WTC11 (cell line): ENCODE measurements at regions not wholly inside any gene's neighbourhood (a gene's known extent, or its start where the extent isn't known, plus 50 kb on each side); places are given as distances from the start of the nearest gene placed in this dataset.

Experiments used
- ATAC-seq: fragments of 200-7000 bp; cut with Tn5 transposase; 2 replicates; pipeline ENCODE4 v1.10.0; 2021; ENCODE audit warnings: mild to moderate bottlenecking, moderate library complexity
- CTCF ChIA-PET: fragments of 300-600 bp; sonication (Branson Sonifier 250); formaldehyde crosslinking; loops from one replicate; lab custom pipeline; 2021; ENCODE audit warnings: antibody characterized with exemption; lab: Charles Lee
- POLR2A ChIA-PET: fragments of 350-600 bp; sonication (Branson Sonifier 250); formaldehyde crosslinking; loops from one replicate; lab custom pipeline; 2021; ENCODE audit warnings: antibody characterized with exemption; lab: Charles Lee
- DNase-seq: peaks from one replicate; pipeline ENCODE4 v3.0.0; 2021; ENCODE audit warnings: low spot score
- H3K27ac Mint-ChIP-seq: 2 replicates; pipeline ENCODE4 v1.8.0; 2021; ENCODE audit warnings: mixed read lengths
- H3K27me3 Mint-ChIP-seq: 2 replicates; pipeline ENCODE4 v1.8.0; 2021; ENCODE audit warnings: low read depth, mild to moderate bottlenecking, moderate library complexity, mixed read lengths
- H3K36me3 Mint-ChIP-seq: 2 replicates; pipeline ENCODE4 v1.8.0; 2021; ENCODE audit warnings: mixed read lengths
- H3K4me1 Mint-ChIP-seq: 2 replicates; pipeline ENCODE4 v1.8.0; 2022; ENCODE audit warnings: mixed read lengths
- H3K4me3 Mint-ChIP-seq: 2 replicates; pipeline ENCODE4 v1.8.0; 2021; ENCODE audit warnings: mild to moderate bottlenecking, moderate library complexity, mixed read lengths
- H3K9me3 Mint-ChIP-seq: 2 replicates; pipeline ENCODE4 v1.8.0; 2021; ENCODE audit warnings: mixed read lengths
- CBFB ChIP-seq: sonication (generic); formaldehyde crosslinking; IDR thresholded peaks from 2 replicates; pipeline ENCODE4 v1.8.1; 2022; ENCODE audit warnings: mild to moderate bottlenecking, low read depth, missing genetic modification reagents
- GABPB1 ChIP-seq: sonication (generic); formaldehyde crosslinking; IDR thresholded peaks from 2 replicates; pipeline ENCODE4 v1.8.1; 2023; ENCODE audit warnings: mild to moderate bottlenecking, missing genetic modification reagents
- IRF2 ChIP-seq: sonication (generic); formaldehyde crosslinking; IDR thresholded peaks from 2 replicates; pipeline ENCODE4 v1.8.0; 2022; ENCODE audit warnings: low read depth, missing genetic modification reagents, borderline replicate concordance
- NFATC4 ChIP-seq: fragments of 250-450 bp; sonication (Bioruptor Pico); IDR thresholded peaks from 2 replicates; pipeline ENCODE4 v1.9.0; 2021; ENCODE audit warnings: mild to moderate bottlenecking
- TEAD1 ChIP-seq: sonication (generic); formaldehyde crosslinking; IDR thresholded peaks from 2 replicates; pipeline ENCODE4 v1.8.0; 2022; ENCODE audit warnings: mild to moderate bottlenecking, missing genetic modification reagents
- TEAD4 ChIP-seq: sonication (generic); formaldehyde crosslinking; IDR thresholded peaks from 2 replicates; pipeline ENCODE4 v1.8.0; 2022; ENCODE audit warnings: mild to moderate bottlenecking, missing genetic modification reagents
- ZNF232 ChIP-seq: sonication (generic); formaldehyde crosslinking; IDR thresholded peaks from 2 replicates; pipeline ENCODE4 v1.8.0; 2022; ENCODE audit warnings: mild to moderate bottlenecking, missing genetic modification reagents
- ZNF423 ChIP-seq: fragments of 250-450 bp; sonication (Bioruptor Pico); IDR thresholded peaks from 2 replicates; pipeline ENCODE4 v2.1.2; 2022; ENCODE audit warnings: mild to moderate bottlenecking, moderate library complexity
- TF ChIP-seq, protein P1 (sequence below): sonication (generic); formaldehyde crosslinking; IDR thresholded peaks from 2 replicates; pipeline ENCODE4 v1.8.1; 2023; ENCODE audit warnings: mild to moderate bottlenecking, missing genetic modification reagents, borderline replicate concordance
- TF ChIP-seq, protein P2 (sequence below): fragments of 250-450 bp; sonication (Bioruptor Pico); IDR thresholded peaks from 2 replicates; pipeline ENCODE4 v1.9.0; 2021; ENCODE audit warnings: mild to moderate bottlenecking
- TF ChIP-seq, protein P3 (sequence below): sonication (generic); formaldehyde crosslinking; IDR thresholded peaks from 2 replicates; pipeline ENCODE4 v1.8.1; 2023; ENCODE audit warnings: mild to moderate bottlenecking, missing genetic modification reagents
- TF ChIP-seq, protein P4 (sequence below): sonication (generic); formaldehyde crosslinking; IDR thresholded peaks from 2 replicates; pipeline ENCODE4 v1.8.1; 2023; ENCODE audit warnings: mild to moderate bottlenecking, missing genetic modification reagents

DNA sequence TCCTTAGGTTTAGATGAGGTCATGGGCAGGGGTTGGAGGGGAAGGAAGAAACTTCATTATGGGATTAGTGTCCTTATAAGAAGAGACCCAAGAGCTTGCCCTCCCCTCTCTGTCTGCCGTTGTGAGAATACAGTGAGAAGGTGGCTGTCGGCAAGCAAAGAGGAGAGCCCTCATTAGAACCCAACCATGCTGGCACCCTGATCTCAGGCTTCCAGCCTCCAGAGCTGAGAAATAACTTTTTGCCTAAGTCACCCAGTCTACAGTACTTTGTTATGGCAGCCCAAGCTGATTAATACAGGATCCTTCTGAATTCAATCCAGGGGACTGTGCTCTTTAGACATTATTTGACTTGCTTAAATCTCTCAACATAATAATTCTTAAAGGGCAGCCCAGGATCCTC is 209.0 kb downstream of the RNF152 start (continued):
- no peak for TF ChIP-seq TEAD4 (CRISPR knock-in tag)

DNA sequence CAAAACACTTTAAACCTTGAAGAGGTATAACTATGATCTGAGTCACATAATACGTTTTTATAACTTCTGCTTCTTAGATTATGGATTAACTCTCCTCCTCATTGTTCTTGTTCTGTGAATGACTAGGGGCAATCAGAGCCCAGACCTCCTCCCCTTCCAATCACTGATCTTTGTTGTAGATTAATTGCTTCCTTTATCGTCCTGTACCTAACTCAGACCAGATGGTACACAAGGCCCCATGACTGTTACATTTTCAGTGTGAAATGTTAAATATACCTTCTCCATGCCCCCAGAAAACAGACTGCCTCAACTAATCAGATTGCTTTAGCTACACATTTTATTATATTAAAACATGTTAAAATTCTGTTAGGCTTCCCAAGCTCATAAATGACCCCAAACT is 211.7 kb downstream of the RNF152 start:
- Mint-ChIP-seq H3K4me1 (peaks cover 20% of the 10 kb centered on the region), H3K4me3 (no peak overlapping the region), H3K36me3 (peaks cover 19% of the 10 kb centered on the region), H3K27ac (no peak overlapping the region), H3K9me3 (peaks cover 29% of the 10 kb centered on the region), H3K27me3 (no peaks in the 10 kb centered on the region; the same call in 1 of the 2 replicates)
- no peak for TF ChIP-seq TEAD1 (CRISPR knock-in tag)
- no peak for TF ChIP-seq ZNF232 (CRISPR knock-in tag)
- CTCF ChIA-PET, result no interaction called here
- ATAC-seq (no peak), DNase-seq (no peak)
- POLR2A ChIA-PET, result no interaction called here

DNA sequence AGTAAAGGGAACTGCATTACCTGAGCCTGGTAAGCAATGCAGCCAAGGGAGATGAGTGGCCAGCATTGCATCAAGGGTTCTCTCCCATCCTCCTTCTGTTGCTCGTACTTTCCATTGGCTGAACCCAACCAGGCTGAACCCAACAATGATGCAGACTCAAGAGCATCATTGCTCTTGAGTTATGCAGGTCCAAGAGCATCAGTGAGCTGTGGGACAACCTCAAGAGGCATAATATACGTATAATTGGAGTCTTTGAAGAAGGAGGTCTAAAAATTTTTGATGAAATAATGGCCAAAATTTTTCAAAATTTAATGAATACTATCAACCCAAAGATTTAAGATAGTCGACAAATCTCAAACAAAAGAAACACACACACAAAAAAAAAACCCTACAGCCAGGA is 213.0 kb downstream of the RNF152 start:
- no peak overlapping the region for H3K4me3 Mint-ChIP-seq
- POLR2A ChIA-PET, result no interaction called here
- TF ChIP-seq, protein P1, sequence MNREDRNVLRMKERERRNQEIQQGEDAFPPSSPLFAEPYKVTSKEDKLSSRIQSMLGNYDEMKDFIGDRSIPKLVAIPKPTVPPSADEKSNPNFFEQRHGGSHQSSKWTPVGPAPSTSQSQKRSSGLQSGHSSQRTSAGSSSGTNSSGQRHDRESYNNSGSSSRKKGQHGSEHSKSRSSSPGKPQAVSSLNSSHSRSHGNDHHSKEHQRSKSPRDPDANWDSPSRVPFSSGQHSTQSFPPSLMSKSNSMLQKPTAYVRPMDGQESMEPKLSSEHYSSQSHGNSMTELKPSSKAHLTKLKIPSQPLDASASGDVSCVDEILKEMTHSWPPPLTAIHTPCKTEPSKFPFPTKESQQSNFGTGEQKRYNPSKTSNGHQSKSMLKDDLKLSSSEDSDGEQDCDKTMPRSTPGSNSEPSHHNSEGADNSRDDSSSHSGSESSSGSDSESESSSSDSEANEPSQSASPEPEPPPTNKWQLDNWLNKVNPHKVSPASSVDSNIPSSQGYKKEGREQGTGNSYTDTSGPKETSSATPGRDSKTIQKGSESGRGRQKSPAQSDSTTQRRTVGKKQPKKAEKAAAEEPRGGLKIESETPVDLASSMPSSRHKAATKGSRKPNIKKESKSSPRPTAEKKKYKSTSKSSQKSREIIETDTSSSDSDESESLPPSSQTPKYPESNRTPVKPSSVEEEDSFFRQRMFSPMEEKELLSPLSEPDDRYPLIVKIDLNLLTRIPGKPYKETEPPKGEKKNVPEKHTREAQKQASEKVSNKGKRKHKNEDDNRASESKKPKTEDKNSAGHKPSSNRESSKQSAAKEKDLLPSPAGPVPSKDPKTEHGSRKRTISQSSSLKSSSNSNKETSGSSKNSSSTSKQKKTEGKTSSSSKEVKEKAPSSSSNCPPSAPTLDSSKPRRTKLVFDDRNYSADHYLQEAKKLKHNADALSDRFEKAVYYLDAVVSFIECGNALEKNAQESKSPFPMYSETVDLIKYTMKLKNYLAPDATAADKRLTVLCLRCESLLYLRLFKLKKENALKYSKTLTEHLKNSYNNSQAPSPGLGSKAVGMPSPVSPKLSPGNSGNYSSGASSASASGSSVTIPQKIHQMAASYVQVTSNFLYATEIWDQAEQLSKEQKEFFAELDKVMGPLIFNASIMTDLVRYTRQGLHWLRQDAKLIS (CRISPR knock-in tag), result no peak
- TF ChIP-seq, protein P2, sequence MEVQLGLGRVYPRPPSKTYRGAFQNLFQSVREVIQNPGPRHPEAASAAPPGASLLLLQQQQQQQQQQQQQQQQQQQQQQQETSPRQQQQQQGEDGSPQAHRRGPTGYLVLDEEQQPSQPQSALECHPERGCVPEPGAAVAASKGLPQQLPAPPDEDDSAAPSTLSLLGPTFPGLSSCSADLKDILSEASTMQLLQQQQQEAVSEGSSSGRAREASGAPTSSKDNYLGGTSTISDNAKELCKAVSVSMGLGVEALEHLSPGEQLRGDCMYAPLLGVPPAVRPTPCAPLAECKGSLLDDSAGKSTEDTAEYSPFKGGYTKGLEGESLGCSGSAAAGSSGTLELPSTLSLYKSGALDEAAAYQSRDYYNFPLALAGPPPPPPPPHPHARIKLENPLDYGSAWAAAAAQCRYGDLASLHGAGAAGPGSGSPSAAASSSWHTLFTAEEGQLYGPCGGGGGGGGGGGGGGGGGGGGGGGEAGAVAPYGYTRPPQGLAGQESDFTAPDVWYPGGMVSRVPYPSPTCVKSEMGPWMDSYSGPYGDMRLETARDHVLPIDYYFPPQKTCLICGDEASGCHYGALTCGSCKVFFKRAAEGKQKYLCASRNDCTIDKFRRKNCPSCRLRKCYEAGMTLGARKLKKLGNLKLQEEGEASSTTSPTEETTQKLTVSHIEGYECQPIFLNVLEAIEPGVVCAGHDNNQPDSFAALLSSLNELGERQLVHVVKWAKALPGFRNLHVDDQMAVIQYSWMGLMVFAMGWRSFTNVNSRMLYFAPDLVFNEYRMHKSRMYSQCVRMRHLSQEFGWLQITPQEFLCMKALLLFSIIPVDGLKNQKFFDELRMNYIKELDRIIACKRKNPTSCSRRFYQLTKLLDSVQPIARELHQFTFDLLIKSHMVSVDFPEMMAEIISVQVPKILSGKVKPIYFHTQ (CRISPR knock-in tag), result no peak
- TF ChIP-seq GABPB1 (no peak), CBFB (no peak), NFATC4 (CRISPR knock-in tag) (no peak), IRF2 (CRISPR knock-in tag) (no peak), ZNF423 (CRISPR knock-in tag) (no peak)
- TF ChIP-seq, protein P3, sequence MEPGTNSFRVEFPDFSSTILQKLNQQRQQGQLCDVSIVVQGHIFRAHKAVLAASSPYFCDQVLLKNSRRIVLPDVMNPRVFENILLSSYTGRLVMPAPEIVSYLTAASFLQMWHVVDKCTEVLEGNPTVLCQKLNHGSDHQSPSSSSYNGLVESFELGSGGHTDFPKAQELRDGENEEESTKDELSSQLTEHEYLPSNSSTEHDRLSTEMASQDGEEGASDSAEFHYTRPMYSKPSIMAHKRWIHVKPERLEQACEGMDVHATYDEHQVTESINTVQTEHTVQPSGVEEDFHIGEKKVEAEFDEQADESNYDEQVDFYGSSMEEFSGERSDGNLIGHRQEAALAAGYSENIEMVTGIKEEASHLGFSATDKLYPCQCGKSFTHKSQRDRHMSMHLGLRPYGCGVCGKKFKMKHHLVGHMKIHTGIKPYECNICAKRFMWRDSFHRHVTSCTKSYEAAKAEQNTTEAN, result no peak
- TF ChIP-seq, protein P4, sequence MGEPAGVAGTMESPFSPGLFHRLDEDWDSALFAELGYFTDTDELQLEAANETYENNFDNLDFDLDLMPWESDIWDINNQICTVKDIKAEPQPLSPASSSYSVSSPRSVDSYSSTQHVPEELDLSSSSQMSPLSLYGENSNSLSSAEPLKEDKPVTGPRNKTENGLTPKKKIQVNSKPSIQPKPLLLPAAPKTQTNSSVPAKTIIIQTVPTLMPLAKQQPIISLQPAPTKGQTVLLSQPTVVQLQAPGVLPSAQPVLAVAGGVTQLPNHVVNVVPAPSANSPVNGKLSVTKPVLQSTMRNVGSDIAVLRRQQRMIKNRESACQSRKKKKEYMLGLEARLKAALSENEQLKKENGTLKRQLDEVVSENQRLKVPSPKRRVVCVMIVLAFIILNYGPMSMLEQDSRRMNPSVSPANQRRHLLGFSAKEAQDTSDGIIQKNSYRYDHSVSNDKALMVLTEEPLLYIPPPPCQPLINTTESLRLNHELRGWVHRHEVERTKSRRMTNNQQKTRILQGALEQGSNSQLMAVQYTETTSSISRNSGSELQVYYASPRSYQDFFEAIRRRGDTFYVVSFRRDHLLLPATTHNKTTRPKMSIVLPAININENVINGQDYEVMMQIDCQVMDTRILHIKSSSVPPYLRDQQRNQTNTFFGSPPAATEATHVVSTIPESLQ (CRISPR knock-in tag), result no peak
- TF ChIP-seq, all 79 proteins: peak for 0
- DNase-seq (no peak), ATAC-seq (no peak)
- Mint-ChIP-seq H3K27me3 (no peaks in the 10 kb centered on the region; the same call in 1 of the 2 replicates), H3K9me3 (peaks cover 29% of the 10 kb centered on the region), H3K36me3 (peaks cover 19% of the 10 kb centered on the region), H3K4me1 (peaks cover 20% of the 10 kb centered on the region), H3K27ac (no peak overlapping the region)
- CTCF ChIA-PET, result no interaction called here
